ENCODE measurements at regions not wholly inside any gene's neighbourhood (a gene's known extent, or its start where the extent isn't known, plus 50 kb on each side); places are given as distances from the start of the nearest gene placed in this dataset.

DNA sequence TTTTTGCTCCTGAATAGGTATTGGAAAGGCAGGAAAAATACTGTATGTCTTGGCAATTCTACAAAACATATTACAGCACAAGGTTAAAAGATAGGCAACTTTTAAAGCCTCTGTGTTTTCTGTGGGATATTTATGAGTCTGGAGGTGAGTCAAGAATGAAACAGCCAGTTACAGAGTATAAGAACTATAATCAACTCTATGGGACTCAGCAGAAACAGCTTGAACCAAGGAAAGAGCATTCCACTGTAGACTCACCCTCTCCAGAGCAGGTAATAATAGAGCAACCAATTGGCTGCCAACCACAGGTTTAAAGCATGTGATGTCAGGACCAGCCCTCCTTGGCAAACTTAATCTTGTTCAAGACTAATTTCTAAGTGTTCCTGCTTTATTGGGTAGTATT, 100.5 kb upstream of the MDM1 start:
- ATAC-seq (peak; percentile 20), DNase-seq (no peak)
- no peaks in the 10 kb centered on the region for H3K27me3 ChIP-seq
- no peaks in the 10 kb centered on the region for H3K36me3 ChIP-seq
- H3K4me3 ChIP-seq: no peak overlapping the region
- no peaks in the 10 kb centered on the region for H3K9me3 ChIP-seq
- TF ChIP-seq, protein P1, sequence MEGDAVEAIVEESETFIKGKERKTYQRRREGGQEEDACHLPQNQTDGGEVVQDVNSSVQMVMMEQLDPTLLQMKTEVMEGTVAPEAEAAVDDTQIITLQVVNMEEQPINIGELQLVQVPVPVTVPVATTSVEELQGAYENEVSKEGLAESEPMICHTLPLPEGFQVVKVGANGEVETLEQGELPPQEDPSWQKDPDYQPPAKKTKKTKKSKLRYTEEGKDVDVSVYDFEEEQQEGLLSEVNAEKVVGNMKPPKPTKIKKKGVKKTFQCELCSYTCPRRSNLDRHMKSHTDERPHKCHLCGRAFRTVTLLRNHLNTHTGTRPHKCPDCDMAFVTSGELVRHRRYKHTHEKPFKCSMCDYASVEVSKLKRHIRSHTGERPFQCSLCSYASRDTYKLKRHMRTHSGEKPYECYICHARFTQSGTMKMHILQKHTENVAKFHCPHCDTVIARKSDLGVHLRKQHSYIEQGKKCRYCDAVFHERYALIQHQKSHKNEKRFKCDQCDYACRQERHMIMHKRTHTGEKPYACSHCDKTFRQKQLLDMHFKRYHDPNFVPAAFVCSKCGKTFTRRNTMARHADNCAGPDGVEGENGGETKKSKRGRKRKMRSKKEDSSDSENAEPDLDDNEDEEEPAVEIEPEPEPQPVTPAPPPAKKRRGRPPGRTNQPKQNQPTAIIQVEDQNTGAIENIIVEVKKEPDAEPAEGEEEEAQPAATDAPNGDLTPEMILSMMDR (IDR thresholded peaks at IDR 0.05): no peak
- no peak overlapping the region for H3K27ac ChIP-seq
- intact Hi-C loops (cut with DNase I): no loop called here
- H3K4me1 ChIP-seq: no peaks in the 10 kb centered on the region

DNA sequence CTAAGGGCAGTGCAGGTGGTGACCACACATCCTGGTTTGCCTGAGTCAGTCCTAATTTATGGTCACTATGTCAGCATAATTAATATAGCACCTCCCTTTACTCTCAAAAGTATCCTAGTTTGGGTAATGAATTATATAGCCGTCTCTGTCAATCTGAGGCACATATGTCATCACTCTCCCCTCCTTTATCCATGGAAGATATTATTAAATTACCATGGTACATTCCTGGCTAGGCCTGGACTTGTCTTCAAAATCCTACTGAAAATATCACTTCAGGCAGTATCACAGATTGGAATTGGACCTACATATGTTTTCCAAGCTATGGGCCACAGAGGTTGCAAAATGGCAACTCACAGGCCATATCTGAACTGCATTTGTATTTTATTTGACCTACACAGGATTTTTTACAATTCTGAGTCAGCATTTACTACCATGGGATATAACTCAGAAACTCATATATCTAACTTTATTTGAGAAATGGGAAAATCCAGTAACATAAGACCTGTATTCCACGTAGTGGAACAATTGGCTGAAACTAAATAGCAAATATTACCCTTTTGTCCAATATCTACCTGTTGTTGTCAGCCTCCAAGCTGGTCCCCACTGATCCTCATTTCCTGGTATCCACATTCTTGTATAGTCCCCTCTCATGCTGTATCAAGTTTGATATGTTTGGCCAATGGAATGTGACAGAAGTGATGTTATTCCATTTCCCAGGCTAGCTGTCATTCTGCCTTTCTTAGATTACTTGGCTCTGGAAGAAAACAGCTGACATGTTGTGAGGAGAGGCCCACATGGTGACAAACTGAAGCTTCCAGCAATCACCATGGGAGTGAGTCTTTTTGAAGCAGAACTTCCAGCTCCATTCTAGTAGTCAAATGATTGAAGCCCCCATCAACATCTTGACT, 102.5 kb upstream of the MDM1 start:
- DNase-seq (no peak), ATAC-seq (no peak)
- intact Hi-C loops (cut with DNase I): no loop called here
- TF ChIP-seq, protein P1 (IDR thresholded peaks at IDR 0.05): no peak
- no peaks in the 10 kb centered on the region for H3K9me3 ChIP-seq
- H3K27ac ChIP-seq: no peak overlapping the region
- no peaks in the 10 kb centered on the region for H3K4me1 ChIP-seq
- H3K27me3 ChIP-seq: no peaks in the 10 kb centered on the region
- no peaks in the 10 kb centered on the region for H3K36me3 ChIP-seq
- H3K4me3 ChIP-seq: no peak overlapping the region

DNA sequence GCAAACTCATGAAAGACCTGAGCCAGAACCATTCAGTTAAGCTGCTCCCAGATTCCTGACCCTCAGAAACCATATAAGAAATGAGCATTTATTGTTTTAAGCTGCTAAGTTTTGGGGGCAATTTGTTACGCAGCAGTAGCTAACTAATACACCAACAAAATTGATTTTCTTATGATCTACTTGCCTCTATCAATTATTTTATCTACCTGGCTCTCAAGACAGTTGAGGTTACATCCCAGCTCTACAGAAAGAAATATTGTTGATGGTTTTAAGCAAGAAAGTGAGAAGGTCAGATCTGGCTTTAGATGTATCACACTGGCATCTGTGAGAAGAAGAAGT, 103.1 kb upstream of the MDM1 start:
- no peak for DNase-seq
- TF ChIP-seq, protein P1 (IDR thresholded peaks at IDR 0.05): no peak
- H3K4me3 ChIP-seq: no peak overlapping the region

DNA sequence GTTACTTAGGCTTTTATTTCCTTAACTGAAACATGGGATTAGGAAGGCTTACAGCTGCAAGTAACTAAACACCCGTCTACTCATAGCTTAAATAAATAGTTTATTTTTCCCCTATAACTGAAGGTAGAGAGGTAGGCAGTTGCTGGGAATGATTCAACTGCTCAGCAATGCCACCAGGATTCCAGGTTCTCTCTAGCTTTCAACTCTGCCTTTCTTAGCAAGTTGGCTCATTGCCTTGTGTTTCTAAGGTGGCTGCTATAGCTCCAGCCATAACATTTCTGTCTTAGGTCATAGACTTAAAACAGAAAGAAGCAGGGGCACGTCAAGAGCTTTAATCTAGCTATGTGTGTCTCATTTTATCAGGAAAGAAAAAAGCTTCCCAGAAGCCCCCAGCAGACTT, 103.7 kb upstream of the MDM1 start:
- ATAC-seq (no peak), DNase-seq (no peak)
- Histone ChIP-seq H3K4me3 (no peak overlapping the region), H3K36me3 (no peaks in the 10 kb centered on the region), H3K27ac (no peak overlapping the region), H3K4me1 (no peaks in the 10 kb centered on the region), H3K27me3 (no peaks in the 10 kb centered on the region), H3K9me3 (no peaks in the 10 kb centered on the region)
- TF ChIP-seq, protein P1 (IDR thresholded peaks at IDR 0.05): no peak
- intact Hi-C loops (cut with DNase I): no loop called here

More for the DNA sequence above, 103.1 kb upstream of the MDM1 start:
- Histone ChIP-seq H3K27me3 (no peaks in the 10 kb centered on the region), H3K36me3 (no peaks in the 10 kb centered on the region), H3K27ac (no peak overlapping the region), H3K4me1 (no peaks in the 10 kb centered on the region), H3K9me3 (no peaks in the 10 kb centered on the region)
- no peak for ATAC-seq
- intact Hi-C loops (cut with DNase I): no loop called here

DNA sequence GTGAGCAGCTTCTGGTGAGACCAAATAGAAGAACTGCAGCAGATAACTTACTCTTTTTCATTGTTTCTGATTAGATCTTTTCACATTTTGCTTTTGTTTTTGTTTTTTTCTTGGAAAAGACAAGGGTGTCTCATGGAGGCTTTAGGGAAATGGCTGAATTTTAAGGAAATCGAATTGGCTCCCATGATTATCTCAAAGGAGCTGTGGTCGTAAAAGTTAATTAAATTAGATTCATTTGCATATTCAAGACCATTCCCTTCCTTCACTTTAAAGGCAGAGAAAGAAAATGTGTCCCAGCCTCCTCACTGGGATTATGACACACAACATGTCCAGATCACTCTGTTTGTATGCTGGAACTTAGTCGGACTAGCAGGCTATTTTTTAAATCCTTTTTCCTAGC, 106.4 kb upstream of the MDM1 start:
- H3K9me3 ChIP-seq: no peaks in the 10 kb centered on the region
- no peak for ATAC-seq
- TF ChIP-seq, protein P1 (IDR thresholded peaks at IDR 0.05): no peak

More for the DNA sequence above, 106.4 kb upstream of the MDM1 start:
- no peaks in the 10 kb centered on the region for H3K27me3 ChIP-seq
- intact Hi-C loops (cut with DNase I): no loop called here
- DNase-seq: no peak
- H3K4me3 ChIP-seq: no peak overlapping the region
- H3K36me3 ChIP-seq: no peaks in the 10 kb centered on the region
- H3K27ac ChIP-seq: no peak overlapping the region
- H3K4me1 ChIP-seq: no peaks in the 10 kb centered on the region
